Calu3 (cell line): ENCODE measurements at regions not wholly inside any gene's neighbourhood (a gene's known extent, or its start where the extent isn't known, plus 50 kb on each side); places are given as distances from the start of the nearest gene placed in this dataset.

Experiments
- BruUV-seq: library from RNA; stranded (reverse); fragments of 400-500 nt; replicated peaks from 2 replicates; lab custom pipeline; 2021; lab: Mats Ljungman, UMichigan
- CTCF ChIA-PET: fragments of 300-600 bp; sonication (Branson Sonifier 250); formaldehyde crosslinking; loops from one replicate; lab custom pipeline; 2022; ENCODE audit warnings: antibody characterized with exemption; lab: Charles Lee
- DNase-seq: peaks from one replicate; pipeline ENCODE4 v3.0.0; 2022
- H3K27ac Mint-ChIP-seq: one replicate; pipeline ENCODE4 v1.8.0; 2022; ENCODE audit warnings: mixed read lengths; ENCODE audit not compliant: unreplicated experiment
- H3K27me3 Mint-ChIP-seq: one replicate; pipeline ENCODE4 v1.8.0; 2022; ENCODE audit warnings: mixed read lengths; ENCODE audit not compliant: unreplicated experiment
- H3K36me3 Mint-ChIP-seq: one replicate; pipeline ENCODE4 v1.8.0; 2022; ENCODE audit warnings: mild to moderate bottlenecking, moderate library complexity, mixed read lengths; ENCODE audit not compliant: insufficient read depth, unreplicated experiment
- H3K4me1 Mint-ChIP-seq: one replicate; pipeline ENCODE4 v1.8.0; 2022; ENCODE audit warnings: mild to moderate bottlenecking, low read depth, mixed read lengths; ENCODE audit not compliant: unreplicated experiment
- H3K4me3 Mint-ChIP-seq: one replicate; pipeline ENCODE4 v1.8.0; 2022; ENCODE audit warnings: mild to moderate bottlenecking, low read depth, moderate library complexity, mixed read lengths; ENCODE audit not compliant: unreplicated experiment
- H3K9me3 Mint-ChIP-seq: one replicate; pipeline ENCODE4 v1.8.0; 2022; ENCODE audit warnings: low read depth, mixed read lengths; ENCODE audit not compliant: unreplicated experiment
- CTCF ChIP-seq: fragments of 200-600 bp; IDR thresholded peaks from one replicate; pipeline ENCODE4 v1.8.0; 2022; ENCODE audit warnings: antibody characterized with exemption; ENCODE audit not compliant: unreplicated experiment
- intact Hi-C: fragments of 100-400 bp; cut with micrococcal nuclease; formaldehyde crosslinking; loops from one replicate; pipeline ENCODE4 v1.10.0; 2022; ENCODE audit not compliant: unreplicated experiment

DNA sequence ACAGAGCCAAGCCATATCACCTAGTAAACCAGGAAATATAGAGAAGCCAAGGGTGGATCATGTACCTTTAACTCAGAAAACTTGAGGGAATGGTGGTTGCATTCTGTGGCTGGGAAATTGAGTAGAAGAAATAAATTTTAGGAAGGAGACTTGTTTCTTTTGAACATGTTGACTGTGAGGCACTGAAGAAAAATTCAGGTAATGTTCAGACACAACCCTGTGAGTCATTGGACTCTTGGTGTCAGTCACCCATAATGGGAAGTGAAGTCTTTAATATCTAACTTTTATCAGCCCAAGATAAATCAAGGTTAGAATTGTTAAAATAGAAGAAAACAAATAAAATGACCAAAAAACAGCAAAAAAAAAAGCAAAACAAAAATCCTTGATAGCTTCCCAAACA is 98.8 kb upstream of the GRIK2 start:
- no peaks in the 10 kb centered on the region for H3K27me3 Mint-ChIP-seq
- no peak for TF ChIP-seq CTCF
- BruUV-seq, result no TSS peak
- H3K36me3 Mint-ChIP-seq, result no peaks in the 10 kb centered on the region
- H3K27ac Mint-ChIP-seq, result no peak overlapping the region
- intact Hi-C loops, result no loop called here
- peaks cover 13% of the 10 kb centered on the region for H3K9me3 Mint-ChIP-seq
- no peaks in the 10 kb centered on the region for H3K4me1 Mint-ChIP-seq
- DNase-seq, result no peak
- H3K4me3 Mint-ChIP-seq, result no peak overlapping the region
- CTCF ChIA-PET, result no interaction called here

- H3K9me3 Mint-ChIP-seq, result peaks cover 15% of the 10 kb centered on the region
- DNase-seq, result no peak
- no TSS peak for BruUV-seq
- intact Hi-C loops, result no loop called here
- no peak for TF ChIP-seq CTCF
- H3K4me1 Mint-ChIP-seq, result no peaks in the 10 kb centered on the region
- CTCF ChIA-PET, result no interaction called here
- H3K4me3 Mint-ChIP-seq, result no peak overlapping the region
- H3K27ac Mint-ChIP-seq, result no peak overlapping the region
- H3K27me3 Mint-ChIP-seq, result no peaks in the 10 kb centered on the region
- no peaks in the 10 kb centered on the region for H3K36me3 Mint-ChIP-seq
These were observed 97.1 kb upstream of the GRIK2 start for GRCh38 chr6:101296169-101296960.

DNA sequence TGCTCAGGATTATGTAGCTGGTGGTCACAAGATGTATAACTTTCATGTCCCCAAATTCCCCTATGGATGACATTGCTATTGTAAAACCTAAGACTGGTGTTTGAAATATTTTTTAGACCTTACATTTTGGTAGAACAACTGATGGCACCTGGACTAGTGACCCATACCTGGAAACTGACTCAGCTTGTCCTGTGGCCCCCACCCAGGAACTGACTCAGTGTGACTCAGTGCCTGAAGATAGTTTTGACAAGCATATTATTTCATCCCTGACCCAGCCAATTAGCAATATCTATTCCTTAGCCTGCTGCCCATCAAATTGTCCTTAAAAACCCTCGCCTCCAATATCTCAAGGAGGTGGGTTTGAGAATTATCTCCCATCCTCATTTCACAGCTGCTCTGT is 90.9 kb upstream of the GRIK2 start:
- H3K36me3 Mint-ChIP-seq, result no peaks in the 10 kb centered on the region
- DNase-seq, result no peak
- H3K4me3 Mint-ChIP-seq, result no peak overlapping the region
- intact Hi-C loops, result no loop called here
- no peak for TF ChIP-seq CTCF
- no peaks in the 10 kb centered on the region for H3K4me1 Mint-ChIP-seq
- BruUV-seq, result no TSS peak
- CTCF ChIA-PET, result no interaction called here
- no peaks in the 10 kb centered on the region for H3K27me3 Mint-ChIP-seq
- H3K9me3 Mint-ChIP-seq, result peaks cover 17% of the 10 kb centered on the region
- H3K27ac Mint-ChIP-seq, result no peak overlapping the region

DNA sequence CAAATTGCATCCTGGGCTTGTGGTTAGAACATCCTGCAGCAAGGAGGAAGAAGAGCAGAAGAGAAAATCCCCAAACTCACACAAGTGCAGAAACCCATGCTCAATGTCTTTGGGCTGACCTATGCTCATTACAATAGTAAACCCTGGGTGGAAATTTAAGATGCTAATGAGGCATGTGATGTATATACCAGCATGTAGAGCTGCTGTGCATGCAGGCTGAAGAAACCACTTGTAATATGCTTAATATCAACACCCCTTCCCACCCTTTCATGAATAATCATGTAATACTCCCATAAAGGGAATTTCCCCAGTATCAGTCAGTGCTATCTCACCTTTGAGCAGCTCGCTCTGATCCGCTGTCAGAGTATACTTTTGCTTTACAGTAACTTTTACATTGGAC is 90.0 kb upstream of the GRIK2 start:
- no TSS peak for BruUV-seq
- CTCF ChIA-PET, result no interaction called here
- intact Hi-C loops, result no loop called here

More for the DNA sequence above, 90.0 kb upstream of the GRIK2 start:
- H3K27ac Mint-ChIP-seq, result no peak overlapping the region
- no peaks in the 10 kb centered on the region for H3K4me1 Mint-ChIP-seq
- H3K36me3 Mint-ChIP-seq, result no peaks in the 10 kb centered on the region
- DNase-seq, result no peak
- H3K4me3 Mint-ChIP-seq, result no peak overlapping the region
- peaks cover 17% of the 10 kb centered on the region for H3K9me3 Mint-ChIP-seq
- no peak for TF ChIP-seq CTCF
- H3K27me3 Mint-ChIP-seq, result no peaks in the 10 kb centered on the region
